ENCODE measurements at regions not wholly inside any gene's neighbourhood (a gene's known extent, or its start where the extent isn't known, plus 50 kb on each side); places are given as distances from the start of the nearest gene placed in this dataset.

GRCh38 chr1:25026304-25026703 is 96.2 kb upstream of the RUNX3 start:
- Histone ChIP-seq H3K4me2 (ENCODE audit: insufficient read depth, insufficient read length, low read length) (no peak overlapping the region), H3K27me3 (ENCODE audit: insufficient read depth, low read length) (no peaks in the 10 kb centered on the region), H3K56ac (ENCODE audit: insufficient read length, low read depth, low read length) (no peak overlapping the region), H4K91ac (ENCODE audit: insufficient read length, low read depth, low read length) (no peak overlapping the region), H3K4ac (ENCODE audit: low read depth, low read length) (no peak overlapping the region), H3K79me2 (ENCODE audit: insufficient read depth, low read length) (no peaks in the 10 kb centered on the region), H2AFZ (ENCODE audit: low read length) (no peak overlapping the region), H2BK15ac (ENCODE audit: low read depth, low read length) (no peak overlapping the region), H2BK12ac (ENCODE audit: insufficient read length, low read depth, low read length) (no peak overlapping the region), H3T11ph (ENCODE audit: low read length) (no peak overlapping the region), H4K8ac (replicated peaks; ENCODE audit: insufficient read length, low read depth, low read length) (no peak overlapping the region), H2BK120ac (ENCODE audit: low read depth, low read length, poor library complexity, severe bottlenecking) (no peak overlapping the region), H3K23me2 (ENCODE audit: insufficient read length, low read depth, low read length, poor library complexity, severe bottlenecking) (no peaks in the 10 kb centered on the region), H3K14ac (ENCODE audit: insufficient read depth, low read length) (no peak overlapping the region), H3K23ac (ENCODE audit: insufficient read length, low read depth, low read length) (no peak overlapping the region), H3K79me1 (ENCODE audit: insufficient read depth, low read depth, low read length, poor library complexity, severe bottlenecking) (no peaks in the 10 kb centered on the region), H3K18ac (ENCODE audit: insufficient read length, low read depth, low read length) (no peak overlapping the region), H3K27ac (ENCODE audit: insufficient read length, low read depth, low read length) (no peak overlapping the region), H3K9ac (ENCODE audit: extremely low read depth, insufficient read length, low read length) (no peak overlapping the region), H2BK5ac (ENCODE audit: insufficient read length, low read length) (no peak overlapping the region), H4K5ac (ENCODE audit: insufficient read length, low read depth, low read length) (no peak overlapping the region), H3K4me1 (ENCODE audit: insufficient read depth, low read length) (peaks cover 3% of the 10 kb centered on the region; the same call in 1 of the 2 replicates), H2AK5ac (ENCODE audit: insufficient read length, low read length) (no peak overlapping the region), H2BK20ac (ENCODE audit: low read depth, low read length, poor library complexity, severe bottlenecking) (no peak overlapping the region), H3K9me3 (ENCODE audit: control insufficient read depth, low read depth, low read length) (no peaks in the 10 kb centered on the region), H4K20me1 (ENCODE audit: control insufficient read depth, insufficient read depth, insufficient read length) (no peaks in the 10 kb centered on the region)
- no CpG with 5 or more reads among the region's 4 CpGs for WGBS (ENCODE audit: extremely low coverage, insufficient read length, low lambda C conversion rate)
- no peaks in the 10 kb centered on the region for H3K36me3 Mint-ChIP-seq (ENCODE audit: insufficient read depth in 1 of 3, low read depth in 3 of 3)
- H3K4me1 Mint-ChIP-seq: peaks cover 24 to 27% of the 10 kb centered on the region in 2 experiments
- H3K27ac Mint-ChIP-seq: no peak overlapping the region
- H3K27me3 Mint-ChIP-seq (ENCODE audit: low read depth): peaks cover 5% of the 10 kb centered on the region
- no peak for DNase-seq
- no peak for TF ChIP-seq CTCF (conservative IDR thresholded peaks at IDR 0.05)
- peaks cover 0 to 3% of the 10 kb centered on the region in 2 experiments; a peak in 1 of 5 replicates for H3K9me3 Mint-ChIP-seq
- no peak overlapping the region for H3K4me3 Mint-ChIP-seq

All from H9 (cell line).